PC-3 (cell line): ENCODE measurements at regions not wholly inside any gene's neighbourhood (a gene's known extent, or its start where the extent isn't known, plus 50 kb on each side); places are given as distances from the start of the nearest gene placed in this dataset.

Source experiments
- EZH2 ChIP-seq: fragments of 300-600 bp; sonication (generic); IDR thresholded peaks from one replicate; pipeline ENCODE4 v1.6.1; 2017; ENCODE audit warnings: antibody characterized with exemption, mild to moderate bottlenecking, low read length; ENCODE audit not compliant: unreplicated experiment
- TF ChIP-seq, protein P1 (sequence below): fragments of 300-600 bp; sonication (generic); conservative IDR thresholded peaks from 2 replicates; pipeline ENCODE4 v1.5.1; 2017; ENCODE audit warnings: antibody characterized with exemption, low read depth, mild to moderate bottlenecking, low read length

DNA sequence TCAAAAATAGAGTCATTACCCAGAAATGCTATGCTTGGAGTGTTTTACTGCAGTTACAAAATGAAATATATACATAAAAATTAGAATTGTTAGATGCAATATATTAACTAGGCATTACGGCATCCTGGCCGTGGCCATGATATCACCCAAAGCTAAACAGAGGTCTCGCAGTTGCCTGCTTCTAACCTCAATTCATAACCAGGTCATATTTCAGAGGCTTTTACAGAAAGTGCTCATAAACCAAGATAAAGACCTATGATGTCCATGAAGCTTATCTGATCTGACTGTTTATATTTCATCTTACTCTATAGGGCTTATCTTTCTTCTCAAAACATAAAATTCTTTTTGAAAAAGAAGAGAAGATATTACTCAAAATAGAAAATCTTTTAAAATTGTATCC lies 664.5 kb upstream of the SALL1 start:
- TF ChIP-seq, protein P1, sequence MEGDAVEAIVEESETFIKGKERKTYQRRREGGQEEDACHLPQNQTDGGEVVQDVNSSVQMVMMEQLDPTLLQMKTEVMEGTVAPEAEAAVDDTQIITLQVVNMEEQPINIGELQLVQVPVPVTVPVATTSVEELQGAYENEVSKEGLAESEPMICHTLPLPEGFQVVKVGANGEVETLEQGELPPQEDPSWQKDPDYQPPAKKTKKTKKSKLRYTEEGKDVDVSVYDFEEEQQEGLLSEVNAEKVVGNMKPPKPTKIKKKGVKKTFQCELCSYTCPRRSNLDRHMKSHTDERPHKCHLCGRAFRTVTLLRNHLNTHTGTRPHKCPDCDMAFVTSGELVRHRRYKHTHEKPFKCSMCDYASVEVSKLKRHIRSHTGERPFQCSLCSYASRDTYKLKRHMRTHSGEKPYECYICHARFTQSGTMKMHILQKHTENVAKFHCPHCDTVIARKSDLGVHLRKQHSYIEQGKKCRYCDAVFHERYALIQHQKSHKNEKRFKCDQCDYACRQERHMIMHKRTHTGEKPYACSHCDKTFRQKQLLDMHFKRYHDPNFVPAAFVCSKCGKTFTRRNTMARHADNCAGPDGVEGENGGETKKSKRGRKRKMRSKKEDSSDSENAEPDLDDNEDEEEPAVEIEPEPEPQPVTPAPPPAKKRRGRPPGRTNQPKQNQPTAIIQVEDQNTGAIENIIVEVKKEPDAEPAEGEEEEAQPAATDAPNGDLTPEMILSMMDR, result no peak
- no peak for TF ChIP-seq EZH2
